H1 (cell line): ENCODE measurements at regions not wholly inside any gene's neighbourhood (a gene's known extent, or its start where the extent isn't known, plus 50 kb on each side); places are given as distances from the start of the nearest gene placed in this dataset.

ENCODE experiments used
- CTCF ChIA-PET: fragments of 300-600 bp; sonication (Branson Sonifier 250); formaldehyde crosslinking; loops from one replicate; lab custom pipeline; 2021; ENCODE audit not compliant: partially characterized antibody; lab: Charles Lee
- POLR2A ChIA-PET: fragments of 300-600 bp; sonication (Branson Sonifier 250); formaldehyde crosslinking; loops from one replicate; lab custom pipeline; 2021; ENCODE audit warnings: inconsistent platforms; ENCODE audit not compliant: partially characterized antibody; lab: Charles Lee
- DNase-seq, 2 experiments: peaks; one replicate each; pipeline versions ENCODE4 v3.0.0 to v3.0.0-alpha.2; 2010 to 2022; ENCODE audit warnings: low spot score in 2 of 2, low read depth in 1 of 2, mixed read lengths in 1 of 2
- FAIRE-seq: peaks from 2 replicates; lab custom pipeline; 2011; peaks lifted over from hg19 to GRCh38; lab: Jason Lieb, UNC
- H2AFZ ChIP-seq: 2 replicates; pipeline ENCODE4 v1.8.1; 2012; ENCODE audit warnings: low read length, inconsistent platforms
- H2AK5ac ChIP-seq: 2 replicates; pipeline ENCODE4 v1.6.1; 2013; ENCODE audit warnings: low read depth, low read length
- H2BK120ac ChIP-seq: replicated peaks from 2 replicates; pipeline ENCODE3; 2013; ENCODE audit warnings: low read depth, low read length, inconsistent platforms
- H2BK12ac ChIP-seq: 2 replicates; pipeline ENCODE4 v1.6.1; 2013; ENCODE audit warnings: low read depth, low read length
- H2BK15ac ChIP-seq: 2 replicates; pipeline ENCODE4 v1.6.1; 2013; ENCODE audit warnings: low read length
- H2BK20ac ChIP-seq: 2 replicates; pipeline ENCODE4 v1.6.1; 2013; ENCODE audit warnings: low read length
- H2BK5ac ChIP-seq: 2 replicates; pipeline ENCODE4 v1.6.1; 2013; ENCODE audit warnings: low read depth, low read length
- H3K14ac ChIP-seq: 2 replicates; pipeline ENCODE4 v1.6.1; 2013; ENCODE audit warnings: inconsistent platforms; ENCODE audit not compliant: insufficient read length
- H3K18ac ChIP-seq: 2 replicates; pipeline ENCODE4 v1.6.1; 2013; ENCODE audit warnings: low read length; ENCODE audit errors: extremely low read depth
- H3K23ac ChIP-seq: 2 replicates; pipeline ENCODE4 v1.6.1; 2013; ENCODE audit warnings: inconsistent platforms; ENCODE audit not compliant: insufficient read length
- H3K23me2 ChIP-seq: 2 replicates; pipeline ENCODE4 v1.6.1; 2013; ENCODE audit warnings: low read depth, low read length
- H3K27ac ChIP-seq: 2 replicates; pipeline ENCODE4 v1.6.1; 2011; ENCODE audit warnings: low read depth, low read length, inconsistent platforms
- H3K27me3 ChIP-seq, 4 experiments: replicated peaks in 1 of 4; 1 replicate in 1 of 4; 2 replicates in 3 of 4; pipeline versions ENCODE4 v1.6.1 to v1.8.1; 2011 to 2013; ENCODE audit warnings: low read length in 3 of 4, mild to moderate bottlenecking in 3 of 4, inconsistent platforms in 2 of 4, mixed read lengths in 2 of 4, moderate library complexity in 1 of 4; ENCODE audit not compliant: control insufficient read depth in 3 of 4, insufficient read depth in 3 of 4; ENCODE audit errors: extremely low read depth in 1 of 4
- H3K36me3 ChIP-seq, 4 experiments: 2 replicates each; pipeline versions ENCODE4 v1.6.1 to v1.8.1; 2011 to 2013; ENCODE audit warnings: mild to moderate bottlenecking in 4 of 4, low read length in 3 of 4, moderate library complexity in 2 of 4, control low read depth in 1 of 4, inconsistent platforms in 1 of 4; ENCODE audit not compliant: insufficient read depth in 4 of 4, control insufficient read depth in 2 of 4
- H3K4ac ChIP-seq: replicated peaks from 2 replicates; pipeline ENCODE3; 2013; ENCODE audit warnings: low read length, low read depth, mixed read lengths, inconsistent platforms; ENCODE audit not compliant: insufficient read length
- H3K4me1 ChIP-seq, 4 experiments: replicated peaks in 1 of 4; 1 replicate in 1 of 4; 2 replicates in 3 of 4; pipeline versions ENCODE4 v1.6.1 to v1.8.1; 2011 to 2013; ENCODE audit warnings: low read length in 3 of 4, inconsistent platforms in 2 of 4, mixed read lengths in 1 of 4; ENCODE audit not compliant: insufficient read depth in 4 of 4, control insufficient read depth in 3 of 4
- H3K4me2 ChIP-seq, 2 experiments: 2 replicates each; pipeline versions ENCODE4 v1.6.1 to v1.8.1; 2011 to 2013; ENCODE audit warnings: low read depth in 2 of 2, low read length in 2 of 2, control low read depth in 1 of 2, inconsistent platforms in 1 of 2, mild to moderate bottlenecking in 1 of 2; ENCODE audit not compliant: insufficient read depth in 1 of 2
- H3K4me3 ChIP-seq, 4 experiments: fragments of 200-600, 300-600 bp in 1 of 4; sonication (generic), shearing (Covaris generic), sonication (Bioruptor Twin) in 1 of 4; 2 replicates each; pipeline versions ENCODE4 v1.5.1 to v1.8.1; 2011 to 2016; ENCODE audit warnings: low read length in 4 of 4, low read depth in 3 of 4, control low read depth in 2 of 4, inconsistent platforms in 2 of 4, mild to moderate bottlenecking in 2 of 4, mixed read lengths in 1 of 4, moderate library complexity in 1 of 4; ENCODE audit not compliant: insufficient read depth in 2 of 4; ENCODE audit errors: extremely low read depth in 1 of 4
- H3K56ac ChIP-seq: replicated peaks from 2 replicates; pipeline ENCODE3; 2013; ENCODE audit warnings: low read depth, mild to moderate bottlenecking, mixed read lengths, low read length, inconsistent platforms; ENCODE audit not compliant: insufficient read length
- H3K79me1 ChIP-seq: 2 replicates; pipeline ENCODE4 v1.6.1; 2013; ENCODE audit warnings: low read depth, low read length, control low read depth
- H3K79me2 ChIP-seq, 2 experiments: 2 replicates each; pipeline versions ENCODE4 v1.6.1 to v1.8.1; 2012 to 2013; ENCODE audit warnings: low read length in 2 of 2, mild to moderate bottlenecking in 2 of 2, inconsistent platforms in 1 of 2; ENCODE audit not compliant: insufficient read depth in 2 of 2, control insufficient read depth in 1 of 2
- H3K9ac ChIP-seq, 4 experiments: replicated peaks in 1 of 4; 1 replicate in 1 of 4; 2 replicates in 3 of 4; pipeline versions ENCODE4 v1.6.1 to v1.8.1; 2011 to 2013; ENCODE audit warnings: low read depth in 3 of 4, low read length in 3 of 4, control low read depth in 2 of 4, mild to moderate bottlenecking in 2 of 4, moderate library complexity in 2 of 4, inconsistent platforms in 1 of 4; ENCODE audit errors: extremely low read depth in 1 of 4
- H3K9me3 ChIP-seq, 2 experiments: 2 replicates each; pipeline versions ENCODE4 v1.6.1 to v1.8.1; 2012 to 2013; ENCODE audit warnings: mild to moderate bottlenecking in 2 of 2, moderate library complexity in 2 of 2, control low read depth in 1 of 2, inconsistent platforms in 1 of 2, low read depth in 1 of 2, low read length in 1 of 2, mixed read lengths in 1 of 2; ENCODE audit not compliant: insufficient read depth in 2 of 2
- H4K20me1 ChIP-seq, 2 experiments: replicated peaks in 1 of 2; 2 replicates each; pipeline versions ENCODE3 to v1.8.1; 2011 to 2013; ENCODE audit warnings: inconsistent platforms in 2 of 2, low read length in 2 of 2, mild to moderate bottlenecking in 1 of 2; ENCODE audit not compliant: insufficient read depth in 2 of 2, control insufficient read depth in 1 of 2
- H4K5ac ChIP-seq: 2 replicates; pipeline ENCODE4 v1.6.1; 2013; ENCODE audit warnings: low read length, low read depth, mixed read lengths, inconsistent platforms; ENCODE audit not compliant: insufficient read length
- H4K8ac ChIP-seq: 2 replicates; pipeline ENCODE4 v1.8.0; 2013; ENCODE audit warnings: mild to moderate bottlenecking, moderate library complexity, low read length, inconsistent platforms; ENCODE audit not compliant: insufficient read depth; ENCODE audit errors: extremely low read depth
- H4K91ac ChIP-seq: replicated peaks from 2 replicates; pipeline ENCODE3; 2013; ENCODE audit warnings: low read length, mixed read lengths, inconsistent platforms; ENCODE audit not compliant: insufficient read length
- BRCA1 ChIP-seq: IDR thresholded peaks from 2 replicates; pipeline ENCODE4 v1.6.1; 2012; ENCODE audit warnings: low read depth, low read length, improper control_type of control experiment
- CHD2 ChIP-seq: IDR thresholded peaks from 2 replicates; pipeline ENCODE4 v1.6.1; 2012; ENCODE audit warnings: low read length, improper control_type of control experiment
- EP300 ChIP-seq, 2 experiments: IDR thresholded peaks; 1 replicate in 1 of 2; 2 replicates in 1 of 2; pipeline ENCODE4 v1.6.1; 2011 to 2012; ENCODE audit warnings: low read depth in 2 of 2, low read length in 2 of 2, mild to moderate bottlenecking in 2 of 2, borderline replicate concordance in 1 of 2, inconsistent platforms in 1 of 2, moderate library complexity in 1 of 2
- MAX ChIP-seq: IDR thresholded peaks from 2 replicates; pipeline ENCODE4 v1.6.1; 2012; ENCODE audit warnings: inconsistent platforms
- NANOG ChIP-seq: IDR thresholded peaks from 2 replicates; pipeline ENCODE4 v1.6.1; 2011; ENCODE audit warnings: low read length, low read depth, mild to moderate bottlenecking, inconsistent platforms; ENCODE audit not compliant: insufficient read depth, poor library complexity, severe bottlenecking
- PHF8 ChIP-seq: fragments of 200-600 bp; sonication (generic); conservative IDR thresholded peaks from 2 replicates; pipeline ENCODE4 v1.7.1; 2012; ENCODE audit warnings: low read depth, mild to moderate bottlenecking, inconsistent platforms, low read length, moderate library complexity
- POLR2AphosphoS5 ChIP-seq: IDR thresholded peaks from 2 replicates; pipeline ENCODE4 v1.6.1; 2011; ENCODE audit warnings: low read depth, low read length
- RNF2 ChIP-seq: fragments of 200-900, 300-1000 bp; sonication (generic); IDR thresholded peaks from 2 replicates; pipeline ENCODE4 v1.7.1; 2016; ENCODE audit warnings: borderline replicate concordance, low read depth, mild to moderate bottlenecking, antibody characterized with exemption, low read length; ENCODE audit not compliant: poor library complexity, severe bottlenecking; ENCODE audit errors: missing control alignments
- RXRA ChIP-seq: IDR thresholded peaks from 2 replicates; pipeline ENCODE4 v1.6.1; 2011; ENCODE audit warnings: low read depth, mild to moderate bottlenecking, low read length, moderate library complexity; ENCODE audit not compliant: insufficient read depth
- SAP30 ChIP-seq: fragments of 300-600 bp; sonication (generic); IDR thresholded peaks from 2 replicates; pipeline ENCODE4 v1.7.1; 2012; ENCODE audit warnings: low read length, moderate library complexity, mild to moderate bottlenecking, inconsistent platforms; ENCODE audit not compliant: insufficient read depth, insufficient replicate concordance
- TAF1 ChIP-seq: IDR thresholded peaks from 2 replicates; pipeline ENCODE4 v1.6.1; 2011; ENCODE audit warnings: mild to moderate bottlenecking, low read depth, low read length
- TCF12 ChIP-seq: IDR thresholded peaks from 2 replicates; pipeline ENCODE4 v1.6.1; 2011; ENCODE audit warnings: low read depth, mild to moderate bottlenecking, low read length
- TEAD4 ChIP-seq: IDR thresholded peaks from 2 replicates; pipeline ENCODE4 v1.6.1; 2012; ENCODE audit warnings: low read depth, low read length, inconsistent platforms, mixed read lengths
- WGBS, 2 experiments: shearing (Covaris generic) in 1 of 2; methylation state at CpG; one replicate each; pipeline versions ENCODE4 v1.1.6 to v1.1.7; 2013 to 2015; ENCODE audit warnings: low lambda C conversion rate in 2 of 2, mixed read lengths in 2 of 2, inconsistent platforms in 1 of 2, low coverage in 1 of 2, missing lambda C conversion rate in 1 of 2; ENCODE audit not compliant: insufficient replicate concordance in 2 of 2, insufficient coverage in 1 of 2, insufficient read length in 1 of 2; ENCODE audit errors: extremely low coverage in 1 of 2, missing lambda C conversion rate in 1 of 2; 5-methylcytosine and 5-hydroxymethylcytosine counted together

DNA sequence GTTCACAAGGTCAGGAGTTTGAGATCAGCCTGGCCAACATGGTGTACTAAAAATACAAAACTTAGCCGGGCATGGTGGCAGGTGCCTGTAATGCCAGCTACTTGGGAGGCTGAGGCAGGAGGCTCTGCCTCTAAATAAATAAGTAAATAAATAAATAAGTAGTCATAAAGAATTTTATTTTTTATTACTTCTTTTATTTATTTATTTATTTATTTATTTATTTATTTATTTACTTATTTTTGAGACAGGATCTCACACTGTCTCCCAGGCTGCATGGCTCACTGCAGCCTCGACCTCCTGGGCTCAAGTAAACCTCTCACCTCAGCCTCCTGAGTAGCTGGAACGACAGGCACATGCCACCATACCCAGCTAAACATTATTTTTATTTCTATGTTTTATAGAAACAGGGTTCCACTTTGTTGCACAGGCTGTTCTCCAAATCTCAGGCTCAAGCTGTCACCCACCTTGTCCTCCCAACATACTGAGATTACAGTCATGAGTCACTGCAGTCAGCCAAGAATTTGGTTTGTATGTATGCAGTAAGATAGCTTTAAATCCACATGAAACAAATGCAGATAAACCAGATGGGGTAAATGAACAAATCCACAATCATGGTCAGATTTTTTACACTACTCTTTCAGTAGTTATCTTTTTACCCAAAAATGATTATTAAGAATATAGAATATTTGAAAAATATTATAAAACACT lies 523.3 kb upstream of the RGS18 start:
- no peak overlapping the region for H4K5ac ChIP-seq
- FAIRE-seq, result no peak
- H3K79me1 ChIP-seq, result no peaks in the 10 kb centered on the region
- ChIA-PET POLR2A (no interaction called here), CTCF (interaction anchor here (0.6 kb wide), 1 partner anchor 10 kb away, joined by 4 read pairs; no protein-coding TSS in a partner anchor)
- H3K14ac ChIP-seq, result no peak overlapping the region
- H3K23ac ChIP-seq, result no peak overlapping the region
- no peak overlapping the region for H2BK5ac ChIP-seq
- no peak overlapping the region for H2AK5ac ChIP-seq
- no peak overlapping the region for H3K4me3 ChIP-seq
- H3K36me3 ChIP-seq, result no peaks in the 10 kb centered on the region
- H2BK15ac ChIP-seq, result no peak overlapping the region
- H2BK20ac ChIP-seq, result no peak overlapping the region
- no peak overlapping the region for H2BK120ac ChIP-seq
- H2AFZ ChIP-seq, result no peak overlapping the region
- no peaks in the 10 kb centered on the region for H3K79me2 ChIP-seq
- H3K27me3 ChIP-seq, result no peaks in the 10 kb centered on the region
- no peak overlapping the region for H3K56ac ChIP-seq
- no peaks in the 10 kb centered on the region for H3K4me1 ChIP-seq
- no peaks in the 10 kb centered on the region for H4K20me1 ChIP-seq
- no peak overlapping the region for H2BK12ac ChIP-seq
- DNase-seq, result no peak
- no peaks in the 10 kb centered on the region for H3K9me3 ChIP-seq
- no peak overlapping the region for H4K8ac ChIP-seq
- H3K4ac ChIP-seq, result no peak overlapping the region
- no peak overlapping the region for H4K91ac ChIP-seq
- H3K4me2 ChIP-seq, result no peak overlapping the region
- H3K18ac ChIP-seq, result no peak overlapping the region
- no peak overlapping the region for H3K27ac ChIP-seq
- H3K9ac ChIP-seq, result no peak overlapping the region
- no peaks in the 10 kb centered on the region for H3K23me2 ChIP-seq
- WGBS, 2 experiments, result 98% methylated on average over 3 of the region's 3 CpGs; no CpG with 5 or more reads in 1 of the 2 experiments
- TF ChIP-seq EP300 (IDR thresholded peaks at IDR 0.05; ENCODE audit: borderline replicate concordance in 1 of 2, low read depth in 2 of 2, low read length in 2 of 2), result no peak
- no peak for TF ChIP-seq TEAD4
- no peak for TF ChIP-seq PHF8
- TF ChIP-seq MAX, result no peak
- no peak for TF ChIP-seq RNF2
- no peak for TF ChIP-seq RXRA
- TF ChIP-seq CHD2, result no peak
- no peak for TF ChIP-seq TCF12
- TF ChIP-seq POLR2AphosphoS5, result no peak
- TF ChIP-seq SAP30, result no peak
- no peak for TF ChIP-seq NANOG
- TF ChIP-seq BRCA1, result no peak
- TF ChIP-seq TAF1, result no peak
